ENCODE measurements at regions not wholly inside any gene's neighbourhood (a gene's known extent, or its start where the extent isn't known, plus 50 kb on each side); places are given as distances from the start of the nearest gene placed in this dataset.

GRCh38 chr1:55812281-55812680 lies 597.1 kb upstream of the USP24 start:
- TF ChIP-seq CTCF (IDR thresholded peaks at IDR 0.05) (no peak), EP300 (IDR thresholded peaks at IDR 0.05) (no peak), POLR2A (IDR thresholded peaks at IDR 0.05) (no peak), POLR2AphosphoS5 (IDR thresholded peaks at IDR 0.05) (no peak)

Measured in suprapubic skin (tissue), 4 donors.